GM12872 (cell line): ENCODE measurements at regions not wholly inside any gene's neighbourhood (a gene's known extent, or its start where the extent isn't known, plus 50 kb on each side); places are given as distances from the start of the nearest gene placed in this dataset.

Source experiments
- TF ChIP-seq, protein P1 (sequence below): IDR thresholded peaks from 3 replicates; pipeline ENCODE4 v1.5.1; 2011; ENCODE audit warnings: low read depth, mild to moderate bottlenecking, low read length, moderate library complexity; ENCODE audit not compliant: insufficient read depth

DNA sequence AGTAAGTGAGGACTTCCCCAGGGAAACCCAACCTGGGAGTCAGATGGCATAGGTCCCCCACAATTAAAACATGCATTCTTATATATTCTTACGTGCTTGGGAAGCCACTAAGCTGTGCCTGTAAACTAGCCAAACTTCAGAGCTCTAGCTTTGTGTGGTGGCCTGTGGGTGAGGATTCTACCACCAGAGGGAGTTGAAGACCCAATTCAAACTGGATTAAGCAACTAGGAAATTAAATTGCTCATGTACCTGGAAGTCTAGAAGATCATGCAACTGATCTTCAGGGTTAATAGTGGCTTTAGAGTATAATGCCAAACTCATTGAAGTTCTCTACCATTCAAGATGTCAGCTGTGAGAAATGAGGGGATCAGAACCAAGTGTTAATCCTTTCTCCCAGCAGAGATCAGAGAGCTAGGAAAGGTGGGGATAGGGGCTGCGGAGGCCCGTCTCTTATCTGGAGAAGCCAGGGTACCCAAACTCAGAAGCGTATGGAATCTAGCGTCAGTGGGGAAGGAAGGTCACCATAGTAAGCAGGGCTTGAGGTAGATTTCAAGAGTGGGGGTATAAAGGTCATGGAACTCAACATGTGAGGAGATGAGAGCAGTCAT lies 53.2 kb upstream of the CCDC85A start:
- TF ChIP-seq, protein P1, sequence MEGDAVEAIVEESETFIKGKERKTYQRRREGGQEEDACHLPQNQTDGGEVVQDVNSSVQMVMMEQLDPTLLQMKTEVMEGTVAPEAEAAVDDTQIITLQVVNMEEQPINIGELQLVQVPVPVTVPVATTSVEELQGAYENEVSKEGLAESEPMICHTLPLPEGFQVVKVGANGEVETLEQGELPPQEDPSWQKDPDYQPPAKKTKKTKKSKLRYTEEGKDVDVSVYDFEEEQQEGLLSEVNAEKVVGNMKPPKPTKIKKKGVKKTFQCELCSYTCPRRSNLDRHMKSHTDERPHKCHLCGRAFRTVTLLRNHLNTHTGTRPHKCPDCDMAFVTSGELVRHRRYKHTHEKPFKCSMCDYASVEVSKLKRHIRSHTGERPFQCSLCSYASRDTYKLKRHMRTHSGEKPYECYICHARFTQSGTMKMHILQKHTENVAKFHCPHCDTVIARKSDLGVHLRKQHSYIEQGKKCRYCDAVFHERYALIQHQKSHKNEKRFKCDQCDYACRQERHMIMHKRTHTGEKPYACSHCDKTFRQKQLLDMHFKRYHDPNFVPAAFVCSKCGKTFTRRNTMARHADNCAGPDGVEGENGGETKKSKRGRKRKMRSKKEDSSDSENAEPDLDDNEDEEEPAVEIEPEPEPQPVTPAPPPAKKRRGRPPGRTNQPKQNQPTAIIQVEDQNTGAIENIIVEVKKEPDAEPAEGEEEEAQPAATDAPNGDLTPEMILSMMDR = peak; percentile 58

DNA sequence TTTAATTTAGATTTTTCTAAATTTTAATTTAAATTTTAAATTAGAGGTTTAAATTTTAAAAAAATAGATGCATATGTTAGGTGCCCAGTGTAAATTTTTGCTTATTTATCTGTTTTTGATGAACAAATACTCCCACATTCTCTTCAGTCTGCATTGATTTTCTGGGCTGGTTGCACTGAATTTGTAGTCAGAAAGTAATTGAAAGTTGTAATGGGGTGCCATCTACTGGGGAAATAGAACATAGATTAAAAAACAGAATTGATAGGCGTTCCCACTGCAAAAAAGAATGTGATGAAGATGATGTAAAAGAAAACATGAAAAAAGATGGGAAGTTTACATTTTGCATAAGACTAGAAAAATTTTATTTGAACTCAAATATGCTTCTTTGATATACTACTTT lies 51.7 kb upstream of the CCDC85A start:
- TF ChIP-seq, protein P1 = peak; percentile 19; the same call in 1 of the 3 replicates

DNA sequence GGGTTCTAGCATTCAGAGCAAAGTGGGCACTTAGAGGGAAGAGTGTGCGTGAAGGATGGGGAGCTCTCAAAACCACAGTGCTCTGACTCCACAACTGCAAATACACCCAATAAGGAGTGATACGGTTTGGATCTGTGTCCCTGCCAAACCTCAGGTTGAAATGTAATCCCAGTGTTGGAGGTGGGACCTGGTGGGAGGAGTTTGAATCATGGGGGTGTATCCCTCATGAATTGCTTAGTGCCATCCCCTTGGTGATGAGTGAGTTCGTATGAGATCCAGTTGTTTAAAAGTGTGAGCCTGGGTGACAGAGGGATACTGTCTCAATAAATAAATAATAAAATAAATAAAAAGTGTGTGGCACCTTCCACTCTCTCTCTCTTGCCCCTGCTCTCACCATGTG lies 50.3 kb upstream of the CCDC85A start:
- TF ChIP-seq, protein P1 = no peak

DNA sequence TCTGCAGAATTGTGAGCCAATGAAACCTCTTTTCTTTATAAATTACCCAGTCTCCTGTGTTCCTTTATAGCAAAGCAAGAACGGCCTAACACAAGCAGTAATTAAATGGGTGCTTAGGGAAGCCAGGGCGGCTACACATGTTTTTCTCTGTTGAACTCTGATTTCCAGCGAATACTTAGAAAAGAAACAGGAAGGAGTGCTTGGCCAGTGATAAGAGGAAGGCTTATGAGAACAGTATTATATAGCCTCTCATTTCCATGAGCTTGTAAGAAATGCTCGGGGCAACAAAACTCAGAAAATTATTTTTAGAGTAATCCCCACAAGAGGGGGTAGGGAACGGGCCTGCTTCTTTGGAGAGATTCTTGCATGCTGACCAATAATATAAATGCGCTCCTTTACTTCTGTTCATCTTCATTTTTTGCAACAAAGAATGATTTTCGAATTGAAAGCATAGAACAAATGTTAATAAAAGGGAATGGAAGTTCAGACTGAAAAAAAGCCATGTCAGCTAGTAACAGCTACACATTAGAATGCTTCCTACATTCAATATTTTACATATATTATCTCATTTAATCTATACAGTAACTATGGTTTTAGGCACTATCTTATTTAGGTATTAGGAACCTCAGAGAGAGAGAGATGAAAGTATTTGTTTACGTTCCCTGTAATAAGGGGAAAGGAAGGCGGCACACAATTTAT lies 49.7 kb upstream of the CCDC85A start:
- TF ChIP-seq, protein P1 = no peak
